DND-41 (cell line): ENCODE measurements at regions not wholly inside any gene's neighbourhood (a gene's known extent, or its start where the extent isn't known, plus 50 kb on each side); places are given as distances from the start of the nearest gene placed in this dataset.

Experiments
- EZH2 ChIP-seq: IDR thresholded peaks from 3 replicates; pipeline ENCODE4 v1.6.1; 2012; ENCODE audit warnings: borderline replicate concordance, low read depth, mild to moderate bottlenecking, moderate library complexity, low read length, inconsistent platforms; ENCODE audit not compliant: severe bottlenecking
- TF ChIP-seq, protein P1 (sequence below): IDR thresholded peaks from 2 replicates; pipeline ENCODE4 v1.5.1; 2012; ENCODE audit warnings: borderline replicate concordance, low read length, moderate library complexity, mild to moderate bottlenecking; ENCODE audit not compliant: poor library complexity, severe bottlenecking; ENCODE audit errors: extremely low read depth

- TF ChIP-seq, protein P1, sequence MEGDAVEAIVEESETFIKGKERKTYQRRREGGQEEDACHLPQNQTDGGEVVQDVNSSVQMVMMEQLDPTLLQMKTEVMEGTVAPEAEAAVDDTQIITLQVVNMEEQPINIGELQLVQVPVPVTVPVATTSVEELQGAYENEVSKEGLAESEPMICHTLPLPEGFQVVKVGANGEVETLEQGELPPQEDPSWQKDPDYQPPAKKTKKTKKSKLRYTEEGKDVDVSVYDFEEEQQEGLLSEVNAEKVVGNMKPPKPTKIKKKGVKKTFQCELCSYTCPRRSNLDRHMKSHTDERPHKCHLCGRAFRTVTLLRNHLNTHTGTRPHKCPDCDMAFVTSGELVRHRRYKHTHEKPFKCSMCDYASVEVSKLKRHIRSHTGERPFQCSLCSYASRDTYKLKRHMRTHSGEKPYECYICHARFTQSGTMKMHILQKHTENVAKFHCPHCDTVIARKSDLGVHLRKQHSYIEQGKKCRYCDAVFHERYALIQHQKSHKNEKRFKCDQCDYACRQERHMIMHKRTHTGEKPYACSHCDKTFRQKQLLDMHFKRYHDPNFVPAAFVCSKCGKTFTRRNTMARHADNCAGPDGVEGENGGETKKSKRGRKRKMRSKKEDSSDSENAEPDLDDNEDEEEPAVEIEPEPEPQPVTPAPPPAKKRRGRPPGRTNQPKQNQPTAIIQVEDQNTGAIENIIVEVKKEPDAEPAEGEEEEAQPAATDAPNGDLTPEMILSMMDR = no peak
- TF ChIP-seq EZH2 = no peak
These were observed 102.4 kb upstream of the OR4F16 start for GRCh38 chr1:788835-789234.
